ENCODE measurements at regions not wholly inside any gene's neighbourhood (a gene's known extent, or its start where the extent isn't known, plus 50 kb on each side); places are given as distances from the start of the nearest gene placed in this dataset.
A peak's percentile ranks its signal among the peaks of the same experiment; 100 is the strongest.

- Histone ChIP-seq H3K9ac (ENCODE audit: low read depth in 2 of 2, low read length in 2 of 2) (no peak overlapping the region), H3K9me3 (no peaks in the 10 kb centered on the region), H3K27me3 (no peaks in the 10 kb centered on the region), H3K4me1 (no peaks in the 10 kb centered on the region), H3K27ac (no peak overlapping the region), H3K36me3 (no peaks in the 10 kb centered on the region), H3K4me3 (no peak overlapping the region)
- intact Hi-C loops (cut with DNase I), result no loop called here
- TF ChIP-seq CTCF (IDR thresholded peaks at IDR 0.05), result no peak
- DNase-seq, result no peak
These were observed 313.9 kb upstream of the CCDC54 start for GRCh38 chr3:107063351-107063750.

GRCh38 chr3:107064405-107065060 lies 312.7 kb upstream of the CCDC54 start:
- peak; percentile 69 for TF ChIP-seq CTCF (IDR thresholded peaks at IDR 0.05)
- intact Hi-C loops (cut with DNase I), result no loop called here
- H3K9me3 ChIP-seq, result no peaks in the 10 kb centered on the region
- no peaks in the 10 kb centered on the region for H3K4me1 ChIP-seq
- no peak overlapping the region for H3K27ac ChIP-seq
- no peak overlapping the region for H3K9ac ChIP-seq (ENCODE audit: low read depth in 2 of 2, low read length in 2 of 2)
- H3K36me3 ChIP-seq, result no peaks in the 10 kb centered on the region
- no peaks in the 10 kb centered on the region for H3K27me3 ChIP-seq
- no peak overlapping the region for H3K4me3 ChIP-seq
- DNase-seq, result peak; percentile 64

- H3K27me3 ChIP-seq, result no peaks in the 10 kb centered on the region
- H3K4me3 ChIP-seq, result no peak overlapping the region
- no peaks in the 10 kb centered on the region for H3K36me3 ChIP-seq
- no peak overlapping the region for H3K9ac ChIP-seq (ENCODE audit: low read depth in 2 of 2, low read length in 2 of 2)
- no peak for DNase-seq
- intact Hi-C loops (cut with DNase I), result no loop called here
- H3K27ac ChIP-seq, result no peak overlapping the region
- no peaks in the 10 kb centered on the region for H3K9me3 ChIP-seq
- no peak for TF ChIP-seq CTCF (IDR thresholded peaks at IDR 0.05)
- H3K4me1 ChIP-seq, result no peaks in the 10 kb centered on the region
These were observed 312.0 kb upstream of the CCDC54 start for GRCh38 chr3:107065094-107065861.

GRCh38 chr3:107067421-107067820 lies 309.8 kb upstream of the CCDC54 start:
- Histone ChIP-seq H3K4me1 (no peaks in the 10 kb centered on the region), H3K36me3 (no peaks in the 10 kb centered on the region), H3K9me3 (no peaks in the 10 kb centered on the region), H3K27me3 (no peaks in the 10 kb centered on the region), H3K9ac (ENCODE audit: low read depth in 2 of 2, low read length in 2 of 2) (no peak overlapping the region), H3K4me3 (no peak overlapping the region), H3K27ac (no peak overlapping the region)
- intact Hi-C loops (cut with DNase I), result no loop called here
- DNase-seq, result no peak
- TF ChIP-seq CTCF (IDR thresholded peaks at IDR 0.05), result no peak

- H3K4me1 ChIP-seq, result no peaks in the 10 kb centered on the region
- TF ChIP-seq CTCF (IDR thresholded peaks at IDR 0.05), result no peak
- H3K27me3 ChIP-seq, result no peaks in the 10 kb centered on the region
- no peak for DNase-seq
- H3K27ac ChIP-seq, result no peak overlapping the region
- H3K36me3 ChIP-seq, result no peaks in the 10 kb centered on the region
- H3K9me3 ChIP-seq, result no peaks in the 10 kb centered on the region
- intact Hi-C loops (cut with DNase I), result no loop called here
- H3K4me3 ChIP-seq, result no peak overlapping the region
- no peak overlapping the region for H3K9ac ChIP-seq (ENCODE audit: low read depth in 2 of 2, low read length in 2 of 2)
These were observed 308.3 kb upstream of the CCDC54 start for GRCh38 chr3:107068980-107069379.

Data from colonic mucosa (tissue), 4 donors.